Suppressor macrophage treated with lipopolysaccharide for 4 hours (primary cell): ENCODE measurements at regions not wholly inside any gene's neighbourhood (a gene's known extent, or its start where the extent isn't known, plus 50 kb on each side); places are given as distances from the start of the nearest gene placed in this dataset.

Experiments
- DNase-seq: peaks from one replicate; pipeline ENCODE4 v3.0.0-alpha.2; 2020

DNA sequence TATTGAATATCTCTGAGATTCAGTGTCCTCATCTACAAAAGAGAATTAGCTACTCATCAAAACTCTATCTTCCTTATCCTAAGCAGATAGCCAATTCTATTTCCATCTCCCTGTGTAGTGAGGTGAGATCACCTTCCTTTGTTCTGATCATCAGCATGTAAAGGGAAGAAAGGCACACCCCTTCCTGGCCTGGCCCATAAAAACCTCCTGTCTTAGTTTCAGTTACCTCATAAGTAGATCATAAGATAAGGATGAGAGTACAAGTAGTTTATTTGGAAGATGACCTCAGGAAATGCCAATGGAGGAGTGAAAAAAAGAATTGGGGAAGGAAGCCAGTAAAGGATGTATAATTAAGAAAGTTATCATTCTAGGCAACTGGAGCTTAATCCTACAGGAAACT, 114.5 kb upstream of the GADL1 start:
- no peak for DNase-seq

DNA sequence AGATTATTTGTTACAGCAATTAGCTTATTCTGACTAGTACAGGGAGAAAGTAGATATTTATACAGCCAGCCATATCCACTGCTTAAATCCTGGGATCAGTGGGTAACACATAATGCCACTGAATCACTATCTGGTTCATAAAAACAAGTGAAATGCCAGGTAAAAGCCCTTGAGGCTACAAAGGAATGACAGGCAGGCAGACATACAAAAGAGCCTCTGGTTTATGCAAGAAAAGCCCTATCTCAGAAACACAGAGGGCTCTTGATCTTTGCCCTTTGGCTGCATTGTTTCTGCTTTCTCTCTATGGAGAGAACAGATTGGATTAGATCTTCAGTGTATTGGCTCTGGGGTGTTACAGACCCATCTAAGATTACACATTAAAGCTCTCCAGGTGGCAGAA, 115.4 kb upstream of the GADL1 start:
- DNase-seq: no peak

DNA sequence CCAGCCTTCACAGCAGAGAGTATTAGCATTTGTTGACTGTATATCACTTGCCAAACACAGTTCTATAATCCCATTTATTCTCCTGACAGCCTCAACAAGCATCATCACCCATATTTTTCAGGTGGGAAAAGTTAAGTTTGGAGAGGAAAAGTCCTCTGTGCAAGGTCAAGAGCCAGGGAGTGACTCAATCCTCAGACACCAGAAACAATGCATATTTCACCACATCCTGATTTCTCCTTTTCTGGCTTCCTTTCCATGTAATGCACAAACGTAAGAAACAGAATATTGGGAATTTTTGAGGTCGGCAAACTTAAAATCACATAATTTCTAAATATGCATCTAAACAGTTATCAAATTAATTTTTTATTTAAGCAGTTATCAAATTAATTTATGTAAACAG, 116.0 kb upstream of the GADL1 start:
- DNase-seq: peak; percentile 18

DNA sequence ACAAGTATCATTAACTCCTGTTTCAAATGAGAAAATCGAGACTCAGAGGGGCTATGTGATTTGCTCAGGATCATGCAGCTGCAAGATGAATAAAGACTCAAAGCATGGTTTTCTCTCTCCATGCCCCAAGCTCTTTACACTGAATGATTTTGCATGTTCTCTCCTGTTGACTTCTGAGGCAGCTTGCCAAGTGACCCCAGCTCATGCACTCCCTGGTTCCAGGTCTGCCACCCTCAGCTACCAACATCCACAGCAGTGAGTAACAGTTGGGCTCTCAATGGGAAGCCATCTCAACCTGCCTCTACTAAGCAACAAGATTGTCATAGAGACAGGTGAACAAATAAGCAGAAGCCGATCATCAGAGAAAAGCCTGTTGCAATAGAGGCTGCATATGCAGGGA, 116.9 kb upstream of the GADL1 start:
- no peak for DNase-seq

DNA sequence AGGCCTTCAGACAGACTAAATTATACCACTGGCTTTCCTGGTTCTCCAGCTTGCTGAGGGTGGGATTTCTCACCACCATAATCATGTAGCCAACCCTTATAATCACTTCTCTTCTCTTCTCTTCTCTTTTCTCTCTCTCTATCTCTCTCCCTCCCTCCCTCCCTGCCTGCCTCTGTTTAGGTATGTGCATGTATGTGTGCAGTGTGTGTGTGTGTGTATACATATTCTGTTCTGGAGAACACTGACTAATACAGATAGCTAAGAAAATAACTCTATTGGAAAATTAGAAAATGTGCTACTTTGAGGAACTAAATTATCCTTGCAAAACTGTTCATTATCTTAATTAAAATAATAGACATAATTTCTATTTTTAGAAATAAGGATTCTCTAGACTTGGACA, 118.6 kb upstream of the GADL1 start:
- no peak for DNase-seq

DNA sequence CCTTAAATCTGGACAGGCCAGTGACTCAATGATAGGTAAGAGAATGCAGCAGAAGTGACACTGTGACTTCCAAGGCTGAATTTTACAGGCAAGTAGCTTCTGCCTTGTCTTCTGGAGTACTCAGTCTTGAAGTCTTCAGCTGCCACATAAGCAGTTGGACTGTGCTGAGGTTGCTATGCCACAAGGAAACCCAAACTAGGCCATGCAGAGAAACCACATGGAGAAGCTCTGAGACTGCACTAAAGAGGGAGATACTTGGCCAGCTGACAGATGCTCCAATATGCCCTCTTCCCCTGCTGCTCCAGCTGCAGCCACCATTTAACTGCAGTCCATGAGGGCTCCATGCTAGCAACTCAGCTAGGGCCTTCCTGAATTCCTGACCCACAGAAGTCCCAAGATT, 119.4 kb upstream of the GADL1 start:
- no peak for DNase-seq

DNA sequence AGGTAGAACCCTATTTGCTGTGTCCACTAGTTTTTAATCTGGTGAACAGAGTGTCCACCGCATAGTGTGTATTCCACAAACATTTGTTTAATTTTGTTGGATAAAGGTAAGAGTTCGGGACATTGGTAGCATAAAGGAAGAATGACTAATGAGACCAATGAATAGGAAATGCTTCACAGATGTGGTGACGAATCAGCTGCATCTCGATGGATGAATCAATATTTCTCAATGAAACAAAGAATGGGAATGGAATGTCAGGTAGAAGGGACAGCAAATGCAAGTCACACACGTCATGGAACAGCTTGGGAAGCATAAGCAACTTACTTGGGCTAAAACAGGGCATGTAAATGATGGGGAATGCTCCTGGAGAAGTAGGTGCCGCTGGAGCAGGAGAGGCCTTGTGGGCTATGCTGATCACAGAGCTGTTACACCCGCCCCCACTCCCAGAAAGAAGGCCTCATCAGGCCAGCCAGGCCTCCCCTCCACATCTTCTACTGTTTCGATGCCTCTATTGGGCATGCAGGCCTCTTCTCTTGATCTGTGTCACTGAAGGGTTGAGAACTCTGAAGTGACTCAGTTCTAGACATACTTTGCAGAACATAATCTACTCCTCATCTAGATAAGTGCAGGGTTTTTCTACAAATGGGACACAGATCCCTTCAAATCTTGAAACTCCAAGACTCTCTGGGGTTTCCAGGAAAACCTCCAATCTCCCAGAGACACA, 120.0 kb upstream of the GADL1 start:
- no peak for DNase-seq

DNA sequence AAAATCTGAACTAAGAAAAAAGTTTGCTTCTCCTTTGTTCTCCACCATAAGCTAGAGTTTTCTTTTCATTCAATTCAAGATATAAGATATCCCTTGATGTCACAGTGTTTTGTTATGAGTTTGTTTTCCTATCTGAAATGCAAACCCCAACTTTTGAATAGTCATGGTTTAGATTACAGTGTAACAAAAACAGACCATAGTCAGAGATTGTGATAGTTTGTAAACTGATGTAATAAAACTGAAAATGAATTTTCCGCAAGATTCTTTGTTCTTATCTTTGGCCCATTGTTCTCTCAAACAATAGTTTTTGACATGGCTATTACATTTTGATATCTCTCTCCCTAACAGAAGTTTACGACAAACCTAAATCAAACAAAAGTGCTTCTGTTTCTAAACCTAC, 121.7 kb upstream of the GADL1 start:
- DNase-seq: no peak

DNA sequence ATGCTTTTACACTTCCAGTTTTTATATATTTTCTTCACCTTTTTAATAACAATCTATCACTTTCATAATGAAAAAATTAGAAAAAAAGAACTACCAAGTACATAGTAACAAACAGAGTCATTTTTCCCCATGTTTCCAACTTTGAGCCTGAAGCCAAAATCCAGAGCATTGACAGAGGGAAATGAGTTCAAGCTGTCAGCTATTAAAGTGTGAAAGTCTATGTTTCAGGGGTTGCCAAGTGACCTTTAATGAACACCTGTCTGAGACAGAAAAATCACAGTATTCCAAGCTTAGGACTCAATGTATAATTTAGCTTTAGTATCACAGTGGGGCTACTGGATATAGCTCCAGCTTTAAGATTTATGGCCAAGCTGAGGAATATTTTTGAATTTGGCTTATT, 128.3 kb upstream of the GADL1 start:
- DNase-seq: no peak

DNA sequence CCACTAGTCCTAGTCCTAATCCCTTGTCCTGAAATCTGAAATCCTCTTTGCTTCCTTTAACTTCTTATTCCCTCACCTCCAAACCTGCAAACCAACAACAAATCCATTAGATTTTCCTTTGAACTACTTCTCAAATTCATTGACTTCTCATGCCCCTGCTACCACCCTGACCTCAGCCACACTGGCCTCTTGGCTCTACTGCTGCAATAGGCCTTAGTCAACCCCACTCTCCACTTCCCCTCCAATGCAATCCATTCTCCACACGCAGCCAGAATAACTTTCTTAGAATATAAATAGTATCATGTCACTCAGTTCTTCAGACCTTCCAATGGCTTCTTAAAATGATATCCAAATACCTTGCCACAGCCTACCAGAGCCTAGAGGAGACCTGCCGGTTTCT, 131.1 kb upstream of the GADL1 start:
- DNase-seq: peak; percentile 10

DNA sequence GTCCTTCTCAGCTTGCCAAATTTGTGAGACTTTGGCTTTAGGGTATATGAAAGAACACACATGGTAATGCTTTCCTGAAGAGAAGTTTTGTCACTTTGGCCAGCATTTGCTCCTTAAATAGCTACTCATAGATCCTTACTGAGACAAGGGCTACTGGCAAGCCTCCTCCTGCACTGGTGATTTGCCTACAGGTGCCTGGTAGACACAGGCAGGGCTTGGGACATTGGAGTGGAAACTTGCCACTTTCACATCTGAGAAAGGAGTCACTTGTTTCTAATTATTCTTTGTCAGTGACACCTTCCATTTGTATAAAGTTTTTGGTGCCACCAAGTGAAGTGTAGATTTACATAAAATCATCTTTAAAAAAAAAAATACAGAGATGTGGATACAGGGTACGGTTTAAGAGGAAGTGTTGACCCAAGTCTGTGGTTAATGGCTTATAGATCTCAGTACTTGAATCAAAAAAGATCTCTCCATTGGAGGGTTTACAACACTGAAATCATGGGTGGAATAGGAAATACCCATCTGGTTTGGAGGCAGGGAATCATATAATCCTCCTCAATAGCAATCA, 132.8 kb upstream of the GADL1 start:
- DNase-seq: no peak

DNA sequence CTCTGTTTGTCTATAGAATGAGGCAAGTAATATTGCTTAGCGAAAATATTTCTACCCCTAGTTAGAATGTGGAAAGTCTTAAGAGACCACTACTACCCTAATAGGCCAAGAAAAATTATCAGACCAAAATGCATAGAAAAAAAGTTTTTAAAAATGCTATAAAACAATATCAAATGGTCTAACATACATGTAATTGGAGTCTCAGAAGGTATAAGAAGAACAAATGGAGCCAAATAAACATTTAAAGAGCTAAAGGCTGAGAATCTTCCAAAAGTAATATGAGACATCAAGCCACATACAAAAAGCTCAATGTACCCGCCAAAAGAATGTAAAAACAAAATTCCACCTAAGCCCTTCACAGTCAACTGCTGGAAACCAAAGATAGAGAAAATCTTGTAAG, 133.5 kb upstream of the GADL1 start:
- no peak for DNase-seq

DNA sequence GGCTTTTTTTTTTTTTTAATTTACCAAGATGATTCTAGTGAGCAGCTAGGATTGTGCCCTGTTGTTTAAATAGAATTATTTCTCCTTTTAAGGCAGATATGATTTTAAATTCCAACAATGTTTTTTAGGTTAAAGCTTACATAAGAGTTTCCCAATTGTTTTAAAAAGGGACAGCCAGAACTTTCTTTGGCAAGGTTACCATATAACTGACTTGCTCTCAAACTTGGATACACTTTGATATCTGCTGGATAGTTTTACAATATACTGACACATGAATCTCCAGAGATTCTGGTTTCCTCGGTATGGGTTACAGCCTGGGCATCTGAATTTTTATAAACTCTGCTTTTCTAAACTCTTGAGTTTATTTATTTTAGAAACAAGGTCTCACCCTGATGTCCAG, 134.3 kb upstream of the GADL1 start:
- DNase-seq: no peak

DNA sequence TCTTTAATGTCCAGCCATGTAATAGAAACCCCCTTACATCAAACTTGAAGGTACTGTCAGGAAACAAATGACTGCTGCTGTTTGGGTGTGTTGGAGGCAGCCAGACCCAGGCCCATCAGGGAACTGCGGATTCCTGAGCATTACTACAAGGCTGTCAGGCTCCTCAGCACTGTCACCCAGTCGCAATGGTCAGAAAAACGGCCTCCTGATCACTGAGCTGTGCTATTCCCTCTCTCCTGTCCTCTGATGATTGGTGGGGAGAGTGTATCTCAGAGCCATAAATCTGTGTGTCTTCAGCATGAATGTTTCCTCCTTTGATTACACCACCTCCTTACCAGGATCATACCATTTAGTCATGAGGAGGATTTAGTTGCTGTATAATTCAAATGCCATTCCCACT, 135.2 kb upstream of the GADL1 start:
- DNase-seq: no peak

DNA sequence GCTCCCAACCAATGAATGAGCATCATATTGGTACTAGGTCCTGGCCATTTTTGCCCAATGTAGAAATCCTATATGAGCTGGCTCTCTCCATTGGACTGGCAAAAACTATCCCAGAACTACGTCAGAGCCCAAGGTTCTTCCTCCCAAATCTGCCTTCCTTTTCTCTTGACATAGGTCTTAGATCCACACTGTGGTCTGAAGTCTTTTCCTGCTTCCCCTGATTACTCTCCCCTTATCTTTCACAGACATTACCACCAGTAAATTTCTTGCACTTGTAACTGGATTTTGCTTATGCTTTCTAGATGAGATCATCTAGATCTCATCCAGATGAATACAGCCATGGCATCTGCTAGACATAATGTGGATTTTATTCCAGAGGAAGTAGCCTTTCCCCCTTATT, 141.2 kb upstream of the GADL1 start:
- DNase-seq: no peak

DNA sequence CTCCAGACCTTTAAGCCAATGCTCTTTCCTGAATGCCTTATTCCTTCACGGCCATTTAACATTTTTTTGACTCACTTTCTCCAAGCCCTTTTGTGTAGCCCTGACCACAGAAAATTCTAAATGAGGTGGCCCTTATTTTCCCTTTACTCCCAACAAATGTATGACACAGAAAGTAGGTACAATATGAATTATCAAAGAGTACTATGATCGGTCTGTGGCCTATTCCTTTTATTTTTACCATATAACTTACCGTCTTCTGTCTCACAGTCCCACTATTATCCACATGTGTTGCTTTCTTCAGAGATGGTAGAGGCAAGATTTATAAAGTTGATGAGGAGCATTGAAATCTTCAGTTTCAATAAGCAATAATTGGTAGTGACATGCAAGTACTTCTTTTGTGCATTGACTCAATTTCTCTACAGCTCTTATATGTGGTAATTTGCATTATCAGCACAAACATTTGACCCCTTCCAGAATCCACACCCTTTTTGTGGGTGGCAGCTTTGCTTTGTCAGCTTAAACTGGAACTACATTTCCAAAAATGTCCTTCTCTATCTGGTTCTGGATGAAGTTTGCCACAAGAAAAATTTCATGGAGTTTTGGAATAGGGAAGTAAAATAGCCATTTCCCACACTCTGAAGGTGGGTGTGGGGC, 143.8 kb upstream of the GADL1 start:
- DNase-seq: no peak

DNA sequence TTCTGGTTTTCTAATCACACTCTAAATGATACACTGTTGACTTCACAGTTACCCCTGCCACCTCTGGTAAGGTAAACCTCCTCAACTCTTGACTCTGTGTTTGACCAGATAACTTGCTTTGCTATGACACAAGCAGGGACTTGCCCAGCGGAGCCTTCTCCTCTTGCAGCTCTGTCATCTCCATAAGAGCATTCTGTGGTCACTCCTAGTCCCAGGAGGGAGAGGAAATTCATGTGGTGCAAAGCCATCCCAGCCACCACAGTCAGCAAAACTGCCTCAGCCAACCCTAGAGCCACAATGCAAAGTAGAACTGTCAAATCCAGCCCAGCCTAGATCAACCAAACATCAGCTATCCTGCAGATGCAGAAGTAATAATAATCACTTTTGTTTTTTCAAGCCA, 144.7 kb upstream of the GADL1 start:
- peak; percentile 3 for DNase-seq

DNA sequence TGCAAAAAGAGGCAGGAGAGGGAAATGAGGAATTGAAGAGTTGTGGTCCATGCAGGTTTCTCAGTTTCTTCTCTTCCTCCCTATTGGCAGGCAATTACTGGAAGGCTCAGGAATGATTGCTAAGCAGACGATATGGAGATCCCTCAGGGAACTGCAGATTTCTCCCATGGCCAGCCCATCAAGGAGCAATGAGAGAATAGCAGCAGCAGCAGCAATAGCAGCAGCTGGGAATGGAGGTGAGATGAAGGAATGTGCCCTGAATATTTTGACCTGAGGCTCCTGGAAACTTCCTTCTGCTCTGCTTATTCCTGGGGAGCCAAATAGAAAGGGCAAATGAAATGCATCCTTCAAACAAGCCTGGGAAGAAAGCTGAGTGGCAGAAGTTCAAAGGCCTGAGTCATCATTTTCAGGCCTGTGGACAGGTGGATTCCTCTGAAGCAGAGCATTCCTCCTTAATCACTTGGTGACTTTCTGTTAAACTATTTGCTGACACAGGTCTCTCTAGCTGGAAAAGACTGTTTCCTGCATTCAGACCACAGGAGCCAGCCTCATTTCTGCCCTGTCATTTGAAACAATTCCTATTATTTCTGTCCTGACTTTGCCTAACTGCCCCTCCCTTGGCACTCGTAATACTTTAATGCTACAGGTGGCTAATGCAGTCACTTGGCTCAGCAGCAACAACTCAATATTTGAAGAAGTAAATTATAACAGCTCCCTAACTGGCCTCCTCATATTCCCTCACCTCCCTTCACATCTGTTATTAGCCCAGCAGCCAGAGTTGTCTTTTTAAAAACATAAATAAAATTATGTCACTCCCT, 146.9 kb upstream of the GADL1 start:
- no peak for DNase-seq

DNA sequence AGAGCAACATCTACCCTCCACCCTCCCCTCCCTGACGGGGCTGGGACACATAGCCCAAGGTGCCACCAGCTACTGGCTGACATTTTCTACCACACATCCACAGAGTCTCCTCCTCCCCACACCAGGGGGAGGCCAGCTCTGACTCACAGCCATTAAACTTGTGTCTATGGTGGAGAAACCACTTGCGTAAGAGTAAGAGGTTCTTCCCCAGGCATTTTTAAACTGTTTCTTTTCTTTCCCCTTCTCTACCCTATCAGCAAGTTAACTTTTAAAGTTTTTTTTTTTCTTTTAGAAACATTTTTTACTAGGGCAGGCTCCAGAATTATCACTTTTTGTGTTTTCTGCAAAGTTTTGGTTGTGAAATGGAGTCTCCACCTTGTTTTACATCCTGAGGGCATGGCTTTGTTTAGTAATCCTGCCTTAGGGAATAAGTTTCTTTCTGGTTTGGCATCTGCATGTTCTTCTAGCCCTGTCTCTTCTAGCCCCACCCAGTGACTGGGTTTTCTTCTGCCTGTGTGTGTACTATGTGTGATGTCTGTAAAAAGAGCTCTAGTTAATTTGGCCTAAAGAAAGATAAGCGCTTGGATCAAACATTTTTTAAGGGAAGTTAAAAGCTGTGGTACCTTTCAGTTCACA, 148.8 kb upstream of the GADL1 start:
- DNase-seq: peak; percentile 25

DNA sequence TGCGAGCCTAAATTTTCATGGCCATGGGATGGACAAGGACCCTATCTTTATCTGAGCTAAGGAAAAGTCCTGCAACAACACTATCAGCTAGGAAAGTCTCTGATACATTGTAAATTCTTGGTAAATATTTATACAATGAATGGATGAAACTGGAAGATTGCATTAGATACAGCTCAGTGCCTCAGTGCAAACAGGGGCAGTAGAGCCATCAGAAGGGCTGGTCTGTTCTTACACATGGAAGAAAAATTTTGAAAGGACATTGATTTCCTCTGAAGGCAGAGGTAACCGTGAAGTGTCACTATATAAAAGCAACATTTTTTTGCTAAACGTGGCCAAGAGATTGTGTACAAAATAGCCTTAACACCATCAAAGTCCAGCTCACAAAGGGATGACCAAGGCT, 153.2 kb upstream of the GADL1 start:
- DNase-seq: no peak

DNA sequence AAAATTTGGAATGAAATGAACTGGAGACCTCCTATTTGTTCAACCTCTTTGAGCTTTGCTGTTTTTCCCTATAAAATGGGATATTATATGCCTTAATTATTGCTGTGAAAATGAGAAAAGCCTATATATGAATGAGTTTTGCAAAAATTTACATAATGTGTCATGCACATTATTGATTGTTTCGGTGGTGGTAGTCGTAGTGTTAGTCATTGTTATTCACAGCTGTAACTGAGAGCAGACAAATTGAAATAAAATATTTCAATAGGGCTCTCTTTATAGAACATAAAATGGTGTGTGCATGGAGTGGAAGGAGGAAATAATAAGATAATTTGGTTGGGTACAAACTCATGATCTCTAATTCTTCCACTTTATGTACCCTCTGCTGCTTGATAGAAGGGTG, 153.7 kb upstream of the GADL1 start:
- no peak for DNase-seq

DNA sequence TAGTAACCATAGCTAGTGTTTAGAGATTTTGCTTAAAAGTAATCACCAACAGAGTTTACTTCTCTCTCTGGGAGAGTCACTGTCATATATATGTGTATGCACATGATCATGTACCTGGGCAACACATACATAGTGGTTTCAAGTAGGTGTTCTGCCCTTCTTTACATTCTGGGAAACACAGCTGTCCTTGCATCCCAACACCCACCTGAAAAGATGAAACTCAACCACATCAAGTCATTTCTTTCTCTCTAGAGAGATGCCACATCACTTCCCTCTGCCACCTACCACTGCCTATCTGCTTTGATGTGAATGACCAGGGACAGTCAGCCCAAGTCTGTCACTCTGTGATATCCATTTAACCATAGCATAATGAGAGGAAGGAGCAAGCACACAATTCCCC, 155.8 kb upstream of the GADL1 start:
- no peak for DNase-seq

DNA sequence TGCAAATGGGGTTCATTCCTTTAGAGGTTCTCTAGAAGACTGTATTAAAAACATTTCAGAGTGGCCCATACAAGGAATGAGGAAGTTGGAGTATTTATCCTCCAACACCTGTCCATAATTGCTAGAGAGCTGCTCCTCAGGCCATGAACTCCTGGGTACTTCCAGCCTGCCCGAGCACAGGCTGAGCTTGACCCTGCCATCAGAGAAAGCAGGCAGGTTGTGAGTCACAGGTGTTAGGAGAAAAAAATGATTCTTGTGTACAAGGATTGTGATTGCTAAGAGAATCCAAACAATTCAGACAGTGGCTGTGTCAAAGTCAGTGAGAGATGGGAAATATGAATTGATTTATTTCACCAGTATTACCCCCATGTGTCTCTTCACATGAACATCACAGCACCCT, 156.8 kb upstream of the GADL1 start:
- DNase-seq: no peak
